OCI-LY3 (cell line): ENCODE measurements at regions not wholly inside any gene's neighbourhood (a gene's known extent, or its start where the extent isn't known, plus 50 kb on each side); places are given as distances from the start of the nearest gene placed in this dataset.

Experiments used
- H2AFZ ChIP-seq: fragments of 200-600, 300-600 bp; shearing (Covaris generic); 2 replicates; pipeline ENCODE4 v1.6.0; 2014; ENCODE audit warnings: antibody characterized with exemption, low read depth, low read length
- H3K27ac ChIP-seq: fragments of 200-600, 300-600 bp; sonication (generic); 2 replicates; pipeline ENCODE4 v1.5.1; 2014; ENCODE audit warnings: mild to moderate bottlenecking, low read length, moderate library complexity, mixed read lengths
- H3K27me3 ChIP-seq: fragments of 200-600, 300-600 bp; sonication (generic); 2 replicates; pipeline ENCODE4 v1.6.1; 2014; ENCODE audit warnings: low read depth, low read length, mixed read lengths
- H3K36me3 ChIP-seq: fragments of 200-600, 300-600 bp; sonication (generic); replicated peaks from 2 replicates; pipeline ENCODE3; 2014; ENCODE audit warnings: low read depth, low read length, mixed read lengths
- H3K4me1 ChIP-seq: fragments of 300-600, 200-600 bp; sonication (generic); 2 replicates; pipeline ENCODE4 v1.6.1; 2014; ENCODE audit warnings: low read length, mixed read lengths
- H3K4me2 ChIP-seq: fragments of 200-600, 300-600 bp; sonication (generic); 2 replicates; pipeline ENCODE4 v1.6.1; 2014; ENCODE audit warnings: low read length, mixed read lengths
- H3K4me3 ChIP-seq: fragments of 300-600, 200-600 bp; sonication (generic); 2 replicates; pipeline ENCODE4 v1.5.1; 2014; ENCODE audit warnings: antibody characterized with exemption, mild to moderate bottlenecking, low read length, moderate library complexity
- H3K79me2 ChIP-seq: fragments of 300-600, 200-600 bp; shearing (Covaris generic); 2 replicates; pipeline ENCODE4 v1.6.1; 2014; ENCODE audit warnings: mild to moderate bottlenecking, low read length, mixed read lengths
- H3K9ac ChIP-seq: fragments of 300-600, 200-600 bp; shearing (Covaris generic); 2 replicates; pipeline ENCODE4 v1.6.0; 2014; ENCODE audit warnings: mild to moderate bottlenecking, low read length, moderate library complexity
- H3K9me3 ChIP-seq: fragments of 200-600, 300-600 bp; shearing (Covaris generic); 2 replicates; pipeline ENCODE4 v1.6.1; 2014; ENCODE audit warnings: low read length, mixed read lengths; ENCODE audit not compliant: insufficient read depth
- H4K20me1 ChIP-seq: fragments of 200-600, 300-600 bp; sonication (generic); 2 replicates; pipeline ENCODE4 v1.6.1; 2016; ENCODE audit warnings: low read length, mixed read lengths; ENCODE audit not compliant: insufficient read depth
- CTCF ChIP-seq: fragments of 200-600, 300-600 bp; sonication (generic); IDR thresholded peaks from 2 replicates; pipeline ENCODE4 v1.5.1; 2014; ENCODE audit warnings: antibody characterized with exemption, low read length, low read depth
- EZH2phosphoT487 ChIP-seq: fragments of 200-600 bp; shearing (Covaris generic); IDR thresholded peaks from 2 replicates; pipeline ENCODE4 v1.6.1; 2018; ENCODE audit warnings: antibody characterized with exemption, mixed run types, low read depth

GRCh38 chr1:38783640-38784229 lies 75.8 kb downstream of the RRAGC start:
- Histone ChIP-seq H3K9me3 (no peaks in the 10 kb centered on the region), H3K27ac (no peak overlapping the region), H3K4me3 (no peak overlapping the region), H3K4me2 (no peak overlapping the region), H3K4me1 (no peaks in the 10 kb centered on the region), H3K27me3 (peaks cover 3% of the 10 kb centered on the region; the same call in 1 of the 2 replicates), H3K36me3 (no peaks in the 10 kb centered on the region), H2AFZ (no peak overlapping the region), H3K79me2 (no peaks in the 10 kb centered on the region), H3K9ac (no peak overlapping the region), H4K20me1 (no peaks in the 10 kb centered on the region)
- no peak for TF ChIP-seq EZH2phosphoT487
- TF ChIP-seq CTCF, result no peak

DNA sequence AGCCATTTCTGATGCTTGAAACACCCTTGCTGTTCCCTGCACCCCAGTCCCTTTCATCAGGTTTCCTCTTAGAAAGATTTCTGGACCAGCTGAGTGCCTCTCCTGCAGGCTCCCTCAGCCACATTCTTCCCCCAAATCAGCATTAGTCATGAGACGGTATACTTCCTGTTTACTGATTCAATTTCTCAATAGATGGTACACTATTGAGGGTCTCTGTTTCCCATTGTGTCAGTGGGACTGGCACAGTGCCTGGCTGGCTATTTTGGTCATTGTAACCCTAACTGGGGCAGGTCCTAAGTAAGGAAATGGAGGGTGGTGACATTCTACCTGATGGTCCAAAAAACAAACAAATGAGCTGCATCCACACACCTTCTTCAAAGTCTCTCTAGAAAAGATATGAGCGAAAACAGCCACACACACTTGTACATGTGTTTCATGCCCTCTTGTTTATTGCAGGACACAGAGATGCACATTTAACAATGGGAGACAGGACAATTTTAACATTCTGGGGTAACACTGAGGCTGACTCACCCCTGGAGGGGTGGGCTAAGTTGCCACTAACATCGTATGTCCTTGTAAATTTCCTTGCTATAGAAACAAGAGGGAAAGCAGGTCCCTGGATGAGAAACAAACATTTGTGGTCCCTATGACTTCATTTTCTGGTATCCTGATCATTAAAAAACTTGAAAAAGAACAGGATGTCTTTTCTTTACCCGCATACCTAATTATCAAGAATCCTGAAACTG lies 77.5 kb downstream of the RRAGC start:
- Histone ChIP-seq H4K20me1 (no peaks in the 10 kb centered on the region), H3K4me1 (no peaks in the 10 kb centered on the region), H2AFZ (no peak overlapping the region), H3K79me2 (no peaks in the 10 kb centered on the region), H3K27me3 (peaks cover 3% of the 10 kb centered on the region; the same call in 1 of the 2 replicates), H3K9ac (no peak overlapping the region), H3K4me3 (no peak overlapping the region), H3K4me2 (no peak overlapping the region), H3K9me3 (no peaks in the 10 kb centered on the region), H3K27ac (no peak overlapping the region), H3K36me3 (no peaks in the 10 kb centered on the region)
- TF ChIP-seq EZH2phosphoT487 (no peak), CTCF (no peak)

DNA sequence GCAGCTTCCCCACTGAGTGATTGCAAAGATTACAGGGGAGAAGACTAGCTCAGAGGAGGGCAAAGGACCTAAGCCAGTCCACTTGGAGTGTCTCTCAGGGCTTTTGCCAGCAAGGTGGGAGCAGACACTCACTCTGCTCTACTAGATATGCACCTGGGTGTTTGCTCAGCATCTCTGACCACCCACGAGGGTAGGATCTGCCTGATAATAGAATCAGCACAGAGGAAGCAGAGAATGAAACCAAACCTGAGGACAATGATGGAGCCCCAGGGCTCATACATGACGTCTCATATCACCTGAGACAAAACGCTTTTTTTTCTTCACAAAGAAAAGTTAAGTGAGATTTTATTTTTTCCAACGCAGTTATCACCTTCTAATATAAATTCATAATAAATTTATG lies 79.4 kb downstream of the RRAGC start:
- H3K9me3 ChIP-seq, result no peaks in the 10 kb centered on the region
- no peaks in the 10 kb centered on the region for H4K20me1 ChIP-seq
- no peak overlapping the region for H3K4me3 ChIP-seq
- H3K36me3 ChIP-seq, result no peaks in the 10 kb centered on the region
- H3K27ac ChIP-seq, result no peak overlapping the region
- H3K4me2 ChIP-seq, result no peak overlapping the region
- H3K4me1 ChIP-seq, result no peaks in the 10 kb centered on the region
- no peak overlapping the region for H3K9ac ChIP-seq
- H3K27me3 ChIP-seq, result peaks cover 3% of the 10 kb centered on the region; the same call in 1 of the 2 replicates
- H3K79me2 ChIP-seq, result no peaks in the 10 kb centered on the region
- TF ChIP-seq CTCF (no peak), EZH2phosphoT487 (no peak)
- no peak overlapping the region for H2AFZ ChIP-seq

DNA sequence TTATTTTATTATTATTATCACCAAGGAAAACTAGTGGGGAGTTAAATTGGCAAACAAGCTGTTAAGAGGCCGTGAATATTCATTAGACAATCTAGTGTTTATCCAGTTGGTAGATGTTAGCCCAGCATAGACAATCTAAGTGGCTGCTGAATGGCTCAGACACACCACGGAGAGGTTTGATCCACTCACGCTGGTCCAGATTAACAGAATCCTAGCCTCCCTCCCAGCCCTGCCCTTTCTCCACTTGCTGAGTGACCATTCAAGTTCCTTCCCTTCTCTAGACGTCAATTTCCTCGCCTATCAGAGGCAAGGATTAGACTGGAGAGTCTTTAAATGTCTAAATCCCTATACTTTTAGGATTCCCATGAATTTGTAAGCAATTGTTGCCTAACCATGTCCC lies 80.1 kb downstream of the RRAGC start:
- H3K9ac ChIP-seq, result no peak overlapping the region
- TF ChIP-seq CTCF (no peak), EZH2phosphoT487 (no peak)
- H3K27ac ChIP-seq, result no peak overlapping the region
- H3K4me2 ChIP-seq, result no peak overlapping the region
- no peaks in the 10 kb centered on the region for H4K20me1 ChIP-seq
- no peak overlapping the region for H2AFZ ChIP-seq
- peaks cover 3% of the 10 kb centered on the region; the same call in 1 of the 2 replicates for H3K27me3 ChIP-seq
- H3K9me3 ChIP-seq, result no peaks in the 10 kb centered on the region
- no peaks in the 10 kb centered on the region for H3K79me2 ChIP-seq
- H3K4me1 ChIP-seq, result no peaks in the 10 kb centered on the region
- H3K4me3 ChIP-seq, result no peak overlapping the region
- no peaks in the 10 kb centered on the region for H3K36me3 ChIP-seq
